Thoracic aorta (tissue), 2 donors: ENCODE measurements at regions not wholly inside any gene's neighbourhood (a gene's known extent, or its start where the extent isn't known, plus 50 kb on each side); places are given as distances from the start of the nearest gene placed in this dataset.

Experiments used
- ATAC-seq: fragments of 150-250 bp; one replicate; pipeline ENCODE4 v1.8.0; 2017; ENCODE audit warnings: low read depth; ENCODE audit not compliant: insufficient number of reproducible peaks, low FRiP score
- DNase-seq: peaks from one replicate; pipeline ENCODE4 v3.0.0-alpha.2; 2020; ENCODE audit warnings: low spot score
- H3K27ac ChIP-seq, 2 donors: fragments of 200-600 bp; sonication (generic); 1 replicate in 1 of 2; 2 replicates in 1 of 2; pipeline ENCODE4 v1.5.1; 2016; ENCODE audit warnings: mild to moderate bottlenecking in 2 of 2, moderate library complexity in 2 of 2
- H3K27me3 ChIP-seq: fragments of 200-600 bp; sonication (generic); replicated peaks from 2 replicates; pipeline ENCODE4 v1.6.0; 2016; ENCODE audit warnings: mild to moderate bottlenecking; ENCODE audit not compliant: insufficient read depth
- H3K36me3 ChIP-seq: fragments of 200-600 bp; sonication (generic); one replicate; pipeline ENCODE4 v1.5.1; 2016
- H3K4me1 ChIP-seq, 2 donors: fragments of 200-600 bp; sonication (generic); 1 replicate in 1 of 2; 2 replicates in 1 of 2; pipeline versions ENCODE4 v1.5.1 to v1.6.0; 2016; ENCODE audit warnings: low read depth in 2 of 2, mild to moderate bottlenecking in 1 of 2; ENCODE audit not compliant: control insufficient read depth in 1 of 2
- H3K4me3 ChIP-seq: fragments of 200-600 bp; sonication (generic); 2 replicates; pipeline ENCODE4 v1.5.1; 2016; ENCODE audit warnings: mild to moderate bottlenecking
- H3K9me3 ChIP-seq: fragments of 200-600 bp; sonication (generic); 2 replicates; pipeline ENCODE4 v1.5.1; 2016
- CTCF ChIP-seq: fragments of 200-600 bp; sonication (generic); IDR thresholded peaks from one replicate; pipeline ENCODE4 v1.5.1; 2019; ENCODE audit warnings: antibody characterized with exemption

GRCh38 chr3:190210608-190211007 is 89.9 kb upstream of the P3H2 start:
- Histone ChIP-seq H3K36me3 (no peaks in the 10 kb centered on the region), H3K4me1 (no peaks in the 10 kb centered on the region), H3K9me3 (peaks cover 3% of the 10 kb centered on the region), H3K4me3 (no peak overlapping the region), H3K27ac (no peak overlapping the region), H3K27me3 (no peaks in the 10 kb centered on the region)
- DNase-seq (no peak), ATAC-seq (no peak)
- TF ChIP-seq CTCF: no peak

GRCh38 chr3:190209533-190209932 is 88.8 kb upstream of the P3H2 start:
- Histone ChIP-seq H3K36me3 (no peaks in the 10 kb centered on the region), H3K27ac (no peak overlapping the region), H3K9me3 (peaks cover 3% of the 10 kb centered on the region), H3K27me3 (no peaks in the 10 kb centered on the region), H3K4me1 (no peaks in the 10 kb centered on the region), H3K4me3 (no peak overlapping the region)
- ATAC-seq (no peak), DNase-seq (no peak)
- TF ChIP-seq CTCF: no peak

- Histone ChIP-seq H3K27ac (no peak overlapping the region), H3K4me1 (no peaks in the 10 kb centered on the region), H3K4me3 (no peak overlapping the region), H3K36me3 (no peaks in the 10 kb centered on the region), H3K9me3 (no peaks in the 10 kb centered on the region), H3K27me3 (no peaks in the 10 kb centered on the region)
- TF ChIP-seq CTCF: no peak
- ATAC-seq (no peak), DNase-seq (no peak)
Observed at GRCh38 chr3:190208196-190208595, 87.5 kb upstream of the P3H2 start.

GRCh38 chr3:190205739-190206138 is 85.0 kb upstream of the P3H2 start:
- TF ChIP-seq CTCF: no peak
- Histone ChIP-seq H3K9me3 (no peaks in the 10 kb centered on the region), H3K27ac (no peak overlapping the region), H3K36me3 (no peaks in the 10 kb centered on the region), H3K27me3 (no peaks in the 10 kb centered on the region), H3K4me3 (no peak overlapping the region), H3K4me1 (no peaks in the 10 kb centered on the region)
- no peak for ATAC-seq
- no peak for DNase-seq

- Histone ChIP-seq H3K9me3 (no peaks in the 10 kb centered on the region), H3K27ac (no peak overlapping the region), H3K36me3 (no peaks in the 10 kb centered on the region), H3K4me1 (no peaks in the 10 kb centered on the region), H3K4me3 (no peak overlapping the region), H3K27me3 (no peaks in the 10 kb centered on the region)
- DNase-seq: no peak
- no peak for TF ChIP-seq CTCF
- no peak for ATAC-seq
Observed at GRCh38 chr3:190204200-190204599, 83.5 kb upstream of the P3H2 start.
